ENCODE measurements at regions not wholly inside any gene's neighbourhood (a gene's known extent, or its start where the extent isn't known, plus 50 kb on each side); places are given as distances from the start of the nearest gene placed in this dataset.

DNA sequence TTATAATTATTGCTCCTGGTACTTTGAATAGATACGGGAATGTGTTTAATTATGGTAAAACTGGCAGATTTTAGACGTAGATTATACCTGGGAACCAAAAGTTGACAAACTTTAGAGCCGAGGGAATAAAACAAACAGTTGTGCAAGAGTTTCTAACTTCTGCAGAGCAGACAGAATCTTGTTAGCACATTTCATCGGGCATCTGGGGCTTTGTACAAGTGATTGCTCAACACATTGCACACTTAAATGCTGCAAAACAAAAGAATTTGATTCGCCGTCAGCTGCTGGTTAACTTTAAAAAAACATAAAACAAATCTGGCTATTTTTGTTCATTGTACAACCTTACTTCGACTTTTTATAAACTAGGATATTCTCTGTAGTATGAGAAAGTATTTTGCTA lies 398.1 kb downstream of the MAN2A1 start:
- FAIRE-seq (no peak), DNase-seq (ENCODE audit: low read depth in 1 of 2, low spot score in 2 of 2) (no peak)
- no peaks in the 10 kb centered on the region for H3K9me3 ChIP-seq (ENCODE audit: insufficient read depth in 2 of 2, low read depth in 1 of 2, low read length in 1 of 2)
- H4K5ac ChIP-seq (ENCODE audit: insufficient read length, low read depth, low read length), result no peak overlapping the region
- H3K4me1 ChIP-seq (replicated peaks in 1 of 4; ENCODE audit: control insufficient read depth in 3 of 4, insufficient read depth in 4 of 4, low read length in 3 of 4), result no peaks in the 10 kb centered on the region
- H2BK20ac ChIP-seq (ENCODE audit: low read length), result no peak overlapping the region
- no peaks in the 10 kb centered on the region for H3K27me3 ChIP-seq (replicated peaks in 1 of 4; ENCODE audit: control insufficient read depth in 3 of 4, extremely low read depth in 1 of 4, insufficient read depth in 3 of 4, low read length in 3 of 4)
- no peak overlapping the region for H3K9ac ChIP-seq (replicated peaks in 1 of 4; ENCODE audit: extremely low read depth in 1 of 4, low read depth in 3 of 4, low read length in 3 of 4)
- H3K23ac ChIP-seq (ENCODE audit: insufficient read length), result no peak overlapping the region
- H2BK120ac ChIP-seq (replicated peaks; ENCODE audit: low read depth, low read length), result no peak overlapping the region
- H3K4me3 ChIP-seq (ENCODE audit: extremely low read depth in 1 of 4, insufficient read depth in 2 of 4, low read depth in 3 of 4, low read length in 4 of 4), result no peak overlapping the region
- no peaks in the 10 kb centered on the region for H3K79me1 ChIP-seq (ENCODE audit: low read depth, low read length)
- 96% methylated on average over 7 of the region's 7 CpGs; no CpG with 5 or more reads in 1 of the 2 experiments for WGBS, 2 experiments (ENCODE audit: extremely low coverage in 1 of 2, insufficient coverage in 1 of 2, insufficient read length in 1 of 2, insufficient replicate concordance in 2 of 2, low coverage in 1 of 2, low lambda C conversion rate in 2 of 2, missing lambda C conversion rate in 1 of 2)
- H4K91ac ChIP-seq (replicated peaks; ENCODE audit: insufficient read length, low read length), result no peak overlapping the region
- H3K56ac ChIP-seq (replicated peaks; ENCODE audit: insufficient read length, low read depth, low read length), result no peak overlapping the region
- H3K27ac ChIP-seq (ENCODE audit: low read depth, low read length), result no peak overlapping the region
- ChIA-PET CTCF (ENCODE audit: partially characterized antibody) (interaction anchor here (1.0 kb wide), 1 partner anchor 14 kb away, joined by 3 read pairs; no protein-coding TSS in a partner anchor), POLR2A (ENCODE audit: partially characterized antibody) (no interaction called here)
- no peak overlapping the region for H3K4ac ChIP-seq (replicated peaks; ENCODE audit: insufficient read length, low read depth, low read length)
- H3K18ac ChIP-seq (ENCODE audit: extremely low read depth, low read length), result no peak overlapping the region
- no peak overlapping the region for H3K4me2 ChIP-seq (ENCODE audit: insufficient read depth in 1 of 2, low read depth in 2 of 2, low read length in 2 of 2)
- H3K79me2 ChIP-seq (ENCODE audit: control insufficient read depth in 1 of 2, insufficient read depth in 2 of 2, low read length in 2 of 2), result no peaks in the 10 kb centered on the region
- no peak overlapping the region for H2BK15ac ChIP-seq (ENCODE audit: low read length)
- H4K20me1 ChIP-seq (replicated peaks in 1 of 2; ENCODE audit: control insufficient read depth in 1 of 2, insufficient read depth in 2 of 2, low read length in 2 of 2), result no peaks in the 10 kb centered on the region
- H3K14ac ChIP-seq (ENCODE audit: insufficient read length), result no peak overlapping the region
- H2AFZ ChIP-seq (ENCODE audit: low read length), result no peak overlapping the region
- no peak overlapping the region for H2BK12ac ChIP-seq (ENCODE audit: low read depth, low read length)
- H2AK5ac ChIP-seq (ENCODE audit: low read depth, low read length), result no peak overlapping the region
- H4K8ac ChIP-seq (ENCODE audit: extremely low read depth, insufficient read depth, low read length), result no peak overlapping the region
- H2BK5ac ChIP-seq (ENCODE audit: low read depth, low read length), result no peak overlapping the region
- H3K23me2 ChIP-seq (ENCODE audit: low read depth, low read length), result no peaks in the 10 kb centered on the region
- no peaks in the 10 kb centered on the region for H3K36me3 ChIP-seq (ENCODE audit: control insufficient read depth in 2 of 4, insufficient read depth in 4 of 4, low read length in 3 of 4)
- TF ChIP-seq TEAD4 (IDR thresholded peaks at IDR 0.05; ENCODE audit: low read depth, low read length) (no peak), SIN3A (conservative IDR thresholded peaks at IDR 0.05 in 1 of 2, IDR thresholded peaks at IDR 0.05 in 1 of 2; ENCODE audit: low read depth in 1 of 2, low read length in 2 of 2) (no peak), FOSL1 (IDR thresholded peaks at IDR 0.05; ENCODE audit: insufficient read depth, low read depth, low read length) (no peak), ATF2 (IDR thresholded peaks at IDR 0.05; ENCODE audit: low read length) (no peak), KDM1A (IDR thresholded peaks at IDR 0.05; ENCODE audit: borderline replicate concordance, low read length) (no peak), TBP (IDR thresholded peaks at IDR 0.05; ENCODE audit: low read depth, low read length) (no peak), TCF12 (IDR thresholded peaks at IDR 0.05; ENCODE audit: low read depth, low read length) (no peak), RAD21 (IDR thresholded peaks at IDR 0.05 in 1 of 2, conservative IDR thresholded peaks at IDR 0.05 in 1 of 2; ENCODE audit: low read depth in 2 of 2, low read length in 2 of 2) (no peak), CBX5 (IDR thresholded peaks at IDR 0.05; ENCODE audit: low read depth, low read length) (no peak), PHF8 (conservative IDR thresholded peaks at IDR 0.05; ENCODE audit: low read depth, low read length) (no peak), JUN (IDR thresholded peaks at IDR 0.05; ENCODE audit: low read depth, low read length) (no peak)
- TF ChIP-seq, protein P1, sequence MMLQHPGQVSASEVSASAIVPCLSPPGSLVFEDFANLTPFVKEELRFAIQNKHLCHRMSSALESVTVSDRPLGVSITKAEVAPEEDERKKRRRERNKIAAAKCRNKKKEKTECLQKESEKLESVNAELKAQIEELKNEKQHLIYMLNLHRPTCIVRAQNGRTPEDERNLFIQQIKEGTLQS (IDR thresholded peaks at IDR 0.05; ENCODE audit: insufficient read depth, low read depth, low read length), result no peak
